SK-N-SH treated with all-trans-retinoic acid at 6 μM for 48 hours (cell line): ENCODE measurements at regions not wholly inside any gene's neighbourhood (a gene's known extent, or its start where the extent isn't known, plus 50 kb on each side); places are given as distances from the start of the nearest gene placed in this dataset.

Experiments
- ATAC-seq: fragments of 200-7000 bp; cut with Tn5 transposase; 3 replicates; pipeline ENCODE4 v1.9.1; 2020; ENCODE audit warnings: mild to moderate bottlenecking, moderate library complexity
- ARNTL ChIP-seq: fragments of 450-650 bp; formaldehyde crosslinking; IDR thresholded peaks from 2 replicates; pipeline ENCODE4 v1.5.0; 2020; ENCODE audit warnings: low read depth, mild to moderate bottlenecking, moderate library complexity, borderline replicate concordance
- BACH2 ChIP-seq: fragments of 250-450 bp; sonication (Bioruptor Pico); IDR thresholded peaks from 2 replicates; pipeline ENCODE4 v1.9.0; 2021; ENCODE audit warnings: mild to moderate bottlenecking, borderline replicate concordance
- CREB5 ChIP-seq: fragments of 250-450 bp; sonication (Bioruptor Pico); IDR thresholded peaks from 2 replicates; pipeline ENCODE4 v1.5.1; 2020; ENCODE audit warnings: low read depth, mild to moderate bottlenecking, moderate library complexity
- CSDC2 ChIP-seq: fragments of 250-450 bp; sonication (Bioruptor Pico); IDR thresholded peaks from 2 replicates; pipeline ENCODE4 v1.5.0; 2020; ENCODE audit warnings: mild to moderate bottlenecking, moderate library complexity
- CSRNP3 ChIP-seq: fragments of 250-450 bp; sonication (Bioruptor Pico); IDR thresholded peaks from 2 replicates; pipeline ENCODE4 v1.5.1; 2021; ENCODE audit warnings: mild to moderate bottlenecking, moderate library complexity
- ESRRG ChIP-seq: fragments of 250-450 bp; sonication (Bioruptor Pico); IDR thresholded peaks from 2 replicates; pipeline ENCODE4 v1.6.1; 2021; ENCODE audit warnings: mild to moderate bottlenecking
- GLIS3 ChIP-seq: fragments of 250-450 bp; sonication (Bioruptor Pico); IDR thresholded peaks from 2 replicates; pipeline ENCODE4 v1.5.0; 2020; ENCODE audit warnings: mild to moderate bottlenecking, moderate library complexity
- ISL1 ChIP-seq: fragments of 250-450 bp; sonication (Bioruptor Pico); IDR thresholded peaks from 2 replicates; pipeline ENCODE4 v2.1.2; 2022; ENCODE audit warnings: mild to moderate bottlenecking, moderate library complexity
- OSR1 ChIP-seq: fragments of 250-450 bp; sonication (Bioruptor Pico); IDR thresholded peaks from 2 replicates; pipeline ENCODE4 v1.8.0; 2022; ENCODE audit warnings: moderate library complexity, mild to moderate bottlenecking, inconsistent platforms
- PATZ1 ChIP-seq: fragments of 250-450 bp; sonication (Bioruptor Pico); IDR thresholded peaks from 2 replicates; pipeline ENCODE4 v1.8.0; 2020; ENCODE audit warnings: mild to moderate bottlenecking, moderate library complexity, borderline replicate concordance
- RARB ChIP-seq: fragments of 250-450 bp; sonication (Bioruptor Pico); IDR thresholded peaks from 2 replicates; pipeline ENCODE4 v1.8.0; 2021; ENCODE audit warnings: mild to moderate bottlenecking, moderate library complexity
- SNAI2 ChIP-seq: fragments of 250-450 bp; sonication (Bioruptor Pico); IDR thresholded peaks from 2 replicates; pipeline ENCODE4 v1.5.0; 2020; ENCODE audit warnings: mild to moderate bottlenecking, moderate library complexity
- TCF4 ChIP-seq: fragments of 250-450 bp; sonication (Bioruptor Pico); IDR thresholded peaks from 2 replicates; pipeline ENCODE4 v1.8.0; 2021; ENCODE audit warnings: mild to moderate bottlenecking, moderate library complexity, borderline replicate concordance
- TOX ChIP-seq: fragments of 250-450 bp; sonication (Bioruptor Pico); IDR thresholded peaks from 2 replicates; pipeline ENCODE4 v1.8.0; 2021; ENCODE audit warnings: mild to moderate bottlenecking, moderate library complexity, borderline replicate concordance
- TSHZ2 ChIP-seq: fragments of 250-450 bp; sonication (Bioruptor Pico); IDR thresholded peaks from 2 replicates; pipeline ENCODE4 v1.5.0; 2020; ENCODE audit warnings: mild to moderate bottlenecking, moderate library complexity
- ZC3H10 ChIP-seq: fragments of 250-450 bp; sonication (Bioruptor Pico); IDR thresholded peaks from 2 replicates; pipeline ENCODE4 v1.5.1; 2021; ENCODE audit warnings: mild to moderate bottlenecking, moderate library complexity
- ZFP3 ChIP-seq: fragments of 250-450 bp; sonication (Bioruptor Pico); IDR thresholded peaks from 2 replicates; pipeline ENCODE4 v1.5.0; 2020; ENCODE audit warnings: mild to moderate bottlenecking, moderate library complexity
- ZNF565 ChIP-seq: fragments of 450-650 bp; formaldehyde crosslinking; conservative IDR thresholded peaks from 2 replicates; pipeline ENCODE4 v1.5.0; 2020; ENCODE audit warnings: low read depth, mild to moderate bottlenecking, moderate library complexity
- ZNF70 ChIP-seq: fragments of 450-650 bp; formaldehyde crosslinking; IDR thresholded peaks from 2 replicates; pipeline ENCODE4 v1.5.0; 2020; ENCODE audit warnings: mild to moderate bottlenecking, moderate library complexity
- ZNF8 ChIP-seq: fragments of 450-650 bp; formaldehyde crosslinking; IDR thresholded peaks from 2 replicates; pipeline ENCODE4 v1.5.0; 2020; ENCODE audit warnings: mild to moderate bottlenecking, moderate library complexity

GRCh38 chr1:239560921-239561320, 174.6 kb downstream of the CHRM3 start (continued):
- TF ChIP-seq CSRNP3, result no peak

GRCh38 chr1:239562095-239562494, 175.7 kb downstream of the CHRM3 start:
- no peak for TF ChIP-seq GLIS3 (CRISPR knock-in tag)
- ATAC-seq, result no peak

- TF ChIP-seq SNAI2 (CRISPR knock-in tag), result no peak
- no peak for TF ChIP-seq GLIS3 (CRISPR knock-in tag)
- no peak for TF ChIP-seq CSRNP3
- TF ChIP-seq ZNF70 (CRISPR knock-in tag), result no peak
- no peak for TF ChIP-seq ISL1
- no peak for TF ChIP-seq TSHZ2 (CRISPR knock-in tag)
- no peak for TF ChIP-seq ARNTL (CRISPR knock-in tag)
- no peak for TF ChIP-seq PATZ1 (CRISPR knock-in tag)
- no peak for TF ChIP-seq ZC3H10 (CRISPR knock-in tag)
- TF ChIP-seq CREB5 (CRISPR knock-in tag), result no peak
- TF ChIP-seq TCF4 (CRISPR knock-in tag), result no peak
- no peak for TF ChIP-seq ESRRG (CRISPR knock-in tag)
- no peak for TF ChIP-seq RARB (CRISPR knock-in tag)
- no peak for ATAC-seq
Measured at GRCh38 chr1:239563681-239564080, 177.3 kb downstream of the CHRM3 start.

- ATAC-seq, result peak; percentile 94
- TF ChIP-seq ZNF70 (CRISPR knock-in tag) (peak; percentile 5; the same call in 1 of the 2 replicates), CSDC2 (no peak), TCF4 (CRISPR knock-in tag) (peak; percentile 92), OSR1 (CRISPR knock-in tag) (no peak), ZNF8 (CRISPR knock-in tag) (peak; percentile 80), TOX (CRISPR knock-in tag) (peak; percentile 99), RARB (CRISPR knock-in tag) (peak; percentile 88), ZNF565 (CRISPR knock-in tag) (peak; percentile 91; the same call in 1 of the 2 replicates), ARNTL (CRISPR knock-in tag) (no peak), ESRRG (CRISPR knock-in tag) (peak; percentile 98), ISL1 (peak; percentile 100), PATZ1 (CRISPR knock-in tag) (peak; percentile 99), TSHZ2 (CRISPR knock-in tag) (peak; percentile 98), BACH2 (CRISPR knock-in tag) (peak; percentile 87; the same call in 1 of the 2 replicates), ZFP3 (CRISPR knock-in tag) (peak; percentile 82), CREB5 (CRISPR knock-in tag) (peak; percentile 100)
Measured at GRCh38 chr1:239566074-239566473, 179.7 kb downstream of the CHRM3 start.
